GM12873 (cell line): ENCODE measurements at regions not wholly inside any gene's neighbourhood (a gene's known extent, or its start where the extent isn't known, plus 50 kb on each side); places are given as distances from the start of the nearest gene placed in this dataset.

Experiments
- CTCF ChIP-seq: IDR thresholded peaks from 2 replicates; pipeline ENCODE4 v1.5.1; 2012; ENCODE audit warnings: low read depth, mild to moderate bottlenecking, moderate library complexity, low read length, control low read depth; ENCODE audit not compliant: insufficient read depth; ENCODE audit errors: missing control alignments

GRCh38 chr5:93188876-93189485 lies 392.0 kb downstream of the NR2F1-AS1 start:
- TF ChIP-seq CTCF: no peak

GRCh38 chr5:93186076-93186682 lies 394.8 kb downstream of the NR2F1-AS1 start:
- no peak for TF ChIP-seq CTCF

- TF ChIP-seq CTCF: no peak
These were observed 397.0 kb downstream of the NR2F1-AS1 start for GRCh38 chr5:93184041-93184440.

- no peak for TF ChIP-seq CTCF
These were observed 401.6 kb downstream of the NR2F1-AS1 start for GRCh38 chr5:93179466-93179865.

- no peak for TF ChIP-seq CTCF
These were observed 406.1 kb downstream of the NR2F1-AS1 start for GRCh38 chr5:93174930-93175329.

- TF ChIP-seq CTCF: no peak
These were observed 415.5 kb downstream of the NR2F1-AS1 start for GRCh38 chr5:93165559-93165958.

- TF ChIP-seq CTCF: no peak
These were observed 416.3 kb downstream of the NR2F1-AS1 start for GRCh38 chr5:93164690-93165089.
